Tibial nerve (tissue), 4 donors: ENCODE measurements at regions not wholly inside any gene's neighbourhood (a gene's known extent, or its start where the extent isn't known, plus 50 kb on each side); places are given as distances from the start of the nearest gene placed in this dataset.

ENCODE experiments used
- DNase-seq, 2 donors: peaks; one replicate each; pipeline ENCODE4 v3.0.0-alpha.2; 2019; ENCODE audit warnings: low spot score in 2 of 2
- H3K27ac ChIP-seq, 4 donors: fragments of 200-600 bp; sonication (generic) in 3 of 4; one replicate each; pipeline ENCODE4 v1.5.1; 2017 to 2019; ENCODE audit warnings: mild to moderate bottlenecking in 1 of 4
- H3K27me3 ChIP-seq, 2 donors: fragments of 200-600 bp; sonication (generic) in 1 of 2; one replicate each; pipeline versions ENCODE4 v1.5.1 to v1.6.0; 2017 to 2019
- H3K36me3 ChIP-seq, 3 donors: fragments of 200-600 bp; sonication (generic); one replicate each; pipeline ENCODE4 v1.5.1; 2018 to 2019
- H3K4me1 ChIP-seq, 4 donors: fragments of 200-600 bp; sonication (generic) in 3 of 4; one replicate each; pipeline ENCODE4 v1.5.1; 2017 to 2019
- H3K4me3 ChIP-seq, 4 donors: fragments of 200-600 bp; sonication (generic) in 3 of 4; one replicate each; pipeline ENCODE4 v1.5.1; 2017 to 2019; ENCODE audit warnings: mild to moderate bottlenecking in 1 of 4, moderate library complexity in 1 of 4
- H3K9me3 ChIP-seq, 4 donors: fragments of 200-600 bp; sonication (generic) in 3 of 4; one replicate each; pipeline ENCODE4 v1.5.1; 2017 to 2019
- EP300 ChIP-seq, 2 donors: sonication (generic); formaldehyde crosslinking; IDR thresholded peaks; one replicate each; pipeline ENCODE4 v1.6.1; 2017; ENCODE audit warnings: antibody characterized with exemption in 2 of 2, mild to moderate bottlenecking in 1 of 2
- POLR2A ChIP-seq, 2 donors: fragments of 450-650 bp; IDR thresholded peaks; one replicate each; pipeline ENCODE4 v1.6.1; 2017; ENCODE audit warnings: antibody characterized with exemption in 2 of 2, mild to moderate bottlenecking in 2 of 2, moderate library complexity in 2 of 2
- WGBS, 2 donors: methylation state at CpG; one replicate each; pipeline ENCODE4 v1.1.5; 2018; 5-methylcytosine and 5-hydroxymethylcytosine counted together
- TF ChIP-seq, protein P1 (sequence below), 5 experiments: fragments of 200-600 bp in 3 of 5; fragments of 450-650 bp in 2 of 5; sonication (generic) in 3 of 5; IDR thresholded peaks; one replicate each; pipeline ENCODE4 v1.5.1; 2016 to 2019; ENCODE audit warnings: antibody characterized with exemption in 5 of 5, mild to moderate bottlenecking in 3 of 5, moderate library complexity in 2 of 5

DNA sequence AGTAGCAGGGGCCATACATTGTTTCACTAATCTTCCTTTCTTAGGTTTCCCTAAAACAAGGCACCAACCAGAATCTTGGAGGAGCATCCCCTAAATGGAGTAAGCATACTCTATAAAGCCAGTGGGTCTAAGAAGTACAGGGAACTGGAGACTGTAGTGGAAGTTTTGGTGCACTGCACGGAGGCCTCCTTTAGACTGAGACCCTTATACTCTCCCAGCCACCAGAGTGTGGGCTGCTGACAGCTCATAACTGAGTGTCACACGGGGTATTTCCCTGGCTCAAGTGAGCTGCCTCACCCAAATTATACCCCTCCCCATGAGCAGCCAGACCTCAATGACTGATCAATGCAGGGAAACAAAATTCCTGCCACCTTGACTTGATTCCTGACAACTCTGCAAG is 349.5 kb downstream of the NDFIP2 start:
- Histone ChIP-seq H3K27me3 (no peaks in the 10 kb centered on the region), H3K4me1 (no peaks in the 10 kb centered on the region), H3K9me3 (no peaks in the 10 kb centered on the region), H3K36me3 (no peaks in the 10 kb centered on the region), H3K27ac (no peak overlapping the region), H3K4me3 (no peak overlapping the region)
- TF ChIP-seq EP300 (IDR thresholded peaks at IDR 0.05) (no peak), POLR2A (IDR thresholded peaks at IDR 0.05) (no peak)
- WGBS, 2 donors: 88 to 92% methylated on average over 2 of the region's 2 CpGs
- no peak for DNase-seq

DNA sequence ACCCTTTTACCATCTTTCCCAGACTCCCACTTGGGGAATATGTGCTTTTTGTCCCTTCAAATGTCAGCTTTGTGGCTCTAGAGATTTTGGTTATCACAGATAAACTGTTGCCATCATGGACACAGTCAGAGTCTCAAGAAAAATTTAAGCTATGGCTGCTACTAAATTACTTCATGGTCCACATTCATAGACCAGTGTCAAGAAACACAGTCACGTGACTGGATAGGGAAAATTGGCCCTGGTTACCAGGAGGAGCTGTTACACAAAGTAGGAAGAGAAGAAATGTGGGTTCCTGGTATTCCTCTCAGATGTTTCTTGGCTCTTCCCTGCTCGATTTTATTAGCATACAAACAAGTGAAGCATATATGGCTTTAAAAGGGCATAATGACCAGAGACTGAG is 348.9 kb downstream of the NDFIP2 start:
- H3K27ac ChIP-seq: no peak overlapping the region
- no peak for DNase-seq
- no peaks in the 10 kb centered on the region for H3K4me1 ChIP-seq
- WGBS, 2 donors: 73 to 88% methylated on average over 2 of the region's 2 CpGs
- no peaks in the 10 kb centered on the region for H3K9me3 ChIP-seq
- TF ChIP-seq, protein P1, sequence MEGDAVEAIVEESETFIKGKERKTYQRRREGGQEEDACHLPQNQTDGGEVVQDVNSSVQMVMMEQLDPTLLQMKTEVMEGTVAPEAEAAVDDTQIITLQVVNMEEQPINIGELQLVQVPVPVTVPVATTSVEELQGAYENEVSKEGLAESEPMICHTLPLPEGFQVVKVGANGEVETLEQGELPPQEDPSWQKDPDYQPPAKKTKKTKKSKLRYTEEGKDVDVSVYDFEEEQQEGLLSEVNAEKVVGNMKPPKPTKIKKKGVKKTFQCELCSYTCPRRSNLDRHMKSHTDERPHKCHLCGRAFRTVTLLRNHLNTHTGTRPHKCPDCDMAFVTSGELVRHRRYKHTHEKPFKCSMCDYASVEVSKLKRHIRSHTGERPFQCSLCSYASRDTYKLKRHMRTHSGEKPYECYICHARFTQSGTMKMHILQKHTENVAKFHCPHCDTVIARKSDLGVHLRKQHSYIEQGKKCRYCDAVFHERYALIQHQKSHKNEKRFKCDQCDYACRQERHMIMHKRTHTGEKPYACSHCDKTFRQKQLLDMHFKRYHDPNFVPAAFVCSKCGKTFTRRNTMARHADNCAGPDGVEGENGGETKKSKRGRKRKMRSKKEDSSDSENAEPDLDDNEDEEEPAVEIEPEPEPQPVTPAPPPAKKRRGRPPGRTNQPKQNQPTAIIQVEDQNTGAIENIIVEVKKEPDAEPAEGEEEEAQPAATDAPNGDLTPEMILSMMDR (IDR thresholded peaks at IDR 0.05): no peak
- no peak for TF ChIP-seq EP300 (IDR thresholded peaks at IDR 0.05)
- no peak for TF ChIP-seq POLR2A (IDR thresholded peaks at IDR 0.05)
- no peaks in the 10 kb centered on the region for H3K27me3 ChIP-seq
- no peaks in the 10 kb centered on the region for H3K36me3 ChIP-seq
- H3K4me3 ChIP-seq: no peak overlapping the region

GRCh38 chr13:79825959-79826358 is 345.0 kb downstream of the NDFIP2 start:
- Histone ChIP-seq H3K27ac (no peak overlapping the region), H3K4me3 (no peak overlapping the region), H3K4me1 (no peaks in the 10 kb centered on the region), H3K9me3 (peaks cover 0 to 4% (median 0%) of the 10 kb centered on the region in 4 donors), H3K27me3 (no peaks in the 10 kb centered on the region), H3K36me3 (no peaks in the 10 kb centered on the region)
- DNase-seq: no peak
- TF ChIP-seq EP300 (IDR thresholded peaks at IDR 0.05) (no peak), POLR2A (IDR thresholded peaks at IDR 0.05) (no peak)
- TF ChIP-seq, protein P1 (IDR thresholded peaks at IDR 0.05): no peak

GRCh38 chr13:79815041-79815440 is 334.1 kb downstream of the NDFIP2 start:
- Histone ChIP-seq H3K36me3 (no peaks in the 10 kb centered on the region), H3K9me3 (no peaks in the 10 kb centered on the region), H3K4me3 (no peak overlapping the region), H3K27me3 (no peaks in the 10 kb centered on the region), H3K4me1 (peaks cover 0 to 6% (median 0%) of the 10 kb centered on the region in 4 donors), H3K27ac (no peak overlapping the region)
- TF ChIP-seq EP300 (IDR thresholded peaks at IDR 0.05) (no peak), POLR2A (IDR thresholded peaks at IDR 0.05) (no peak)
- TF ChIP-seq, protein P1 (IDR thresholded peaks at IDR 0.05): no peak
- no peak for DNase-seq
- 97 to 100% methylated on average over 1 of the region's 1 CpG for WGBS, 2 donors

DNA sequence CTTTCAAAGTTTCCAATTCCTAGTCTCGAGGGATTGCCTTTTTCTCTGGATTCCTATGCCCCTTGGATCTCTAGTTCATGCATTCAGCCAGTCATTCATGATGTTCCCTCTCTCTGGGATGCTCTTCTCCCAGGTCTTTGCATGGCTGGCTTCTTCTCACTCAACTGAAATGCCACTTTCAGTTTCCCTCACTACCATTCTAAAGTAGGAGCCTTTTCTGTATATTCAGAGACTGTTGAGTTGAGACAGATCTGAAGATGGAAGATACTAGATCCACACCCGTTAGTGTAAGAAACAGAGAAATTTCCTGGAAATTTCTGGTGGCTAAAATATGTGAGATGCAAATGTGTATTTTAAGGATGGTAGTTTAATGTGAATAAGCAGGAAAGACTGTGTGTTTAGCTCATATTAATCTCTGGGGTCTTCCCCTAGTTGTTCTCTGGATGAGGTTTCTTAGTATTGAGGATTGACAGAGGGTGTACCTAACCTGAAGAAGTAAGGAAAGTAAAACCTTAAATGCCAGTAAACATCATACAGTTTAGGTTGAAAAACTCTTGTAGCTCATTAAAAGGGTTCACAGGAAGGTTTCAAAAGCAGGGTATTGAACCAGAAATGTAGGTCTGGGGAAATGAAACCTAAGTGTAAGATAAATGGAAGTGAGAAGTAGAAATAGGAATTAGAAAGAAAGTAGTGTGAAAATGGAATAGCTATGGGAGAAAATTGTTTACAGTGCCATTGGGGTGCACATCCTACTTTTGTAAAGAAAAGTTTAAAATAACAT is 331.3 kb downstream of the NDFIP2 start:
- no peak for DNase-seq
- WGBS, 2 donors: 82 to 91% methylated on average over 2 of the region's 2 CpGs
- no peak overlapping the region for H3K4me3 ChIP-seq
- H3K9me3 ChIP-seq: no peaks in the 10 kb centered on the region
- H3K27me3 ChIP-seq: no peaks in the 10 kb centered on the region
- TF ChIP-seq POLR2A (IDR thresholded peaks at IDR 0.05) (no peak), EP300 (IDR thresholded peaks at IDR 0.05) (no peak)
- TF ChIP-seq, protein P1 (IDR thresholded peaks at IDR 0.05): no peak
- H3K36me3 ChIP-seq: no peaks in the 10 kb centered on the region
- peaks cover 0 to 6% (median 0%) of the 10 kb centered on the region in 4 donors for H3K4me1 ChIP-seq
- no peak overlapping the region for H3K27ac ChIP-seq
